LNCAP (cell line): ENCODE measurements at regions not wholly inside any gene's neighbourhood (a gene's known extent, or its start where the extent isn't known, plus 50 kb on each side); places are given as distances from the start of the nearest gene placed in this dataset.

Source experiments
- CTCF ChIP-seq: fragments of 450-650 bp; IDR thresholded peaks from 2 replicates; pipeline ENCODE4 v1.5.1; 2017; ENCODE audit warnings: mild to moderate bottlenecking

- TF ChIP-seq CTCF: no peak
Observed at GRCh38 chr1:209377995-209378394, 205.5 kb upstream of the CAMK1G start.

- no peak for TF ChIP-seq CTCF
Observed at GRCh38 chr1:209379280-209379679, 204.2 kb upstream of the CAMK1G start.

- no peak for TF ChIP-seq CTCF
Observed at GRCh38 chr1:209380420-209380819, 203.1 kb upstream of the CAMK1G start.

GRCh38 chr1:209382231-209383100 lies 201.0 kb upstream of the CAMK1G start:
- TF ChIP-seq CTCF: no peak

GRCh38 chr1:209383422-209383821 lies 200.1 kb upstream of the CAMK1G start:
- no peak for TF ChIP-seq CTCF

- TF ChIP-seq CTCF: no peak
Observed at GRCh38 chr1:209383907-209384709, 199.4 kb upstream of the CAMK1G start.

- no peak for TF ChIP-seq CTCF
Observed at GRCh38 chr1:209384710-209385550, 198.6 kb upstream of the CAMK1G start.
